PC-9 (cell line): ENCODE measurements at regions not wholly inside any gene's neighbourhood (a gene's known extent, or its start where the extent isn't known, plus 50 kb on each side); places are given as distances from the start of the nearest gene placed in this dataset.

Source experiments
- CTCF ChIP-seq: fragments of 200-600 bp; sonication (generic); conservative IDR thresholded peaks from 2 replicates; pipeline ENCODE4 v1.6.1; 2017; ENCODE audit warnings: mixed run types, antibody characterized with exemption, mild to moderate bottlenecking, moderate library complexity
- EZH2 ChIP-seq: fragments of 200-600 bp; sonication (generic); IDR thresholded peaks from 2 replicates; pipeline ENCODE4 v1.8.0; 2017; ENCODE audit warnings: antibody characterized with exemption, low read depth

- TF ChIP-seq CTCF, result no peak
- TF ChIP-seq EZH2, result no peak
Measured at GRCh38 chr12:131443019-131444000, 267.6 kb upstream of the SFSWAP start.
